NCI-H2029 treated with DMSO at 0.1 percent for 48 hours (cell line): ENCODE measurements at regions not wholly inside any gene's neighbourhood (a gene's known extent, or its start where the extent isn't known, plus 50 kb on each side); places are given as distances from the start of the nearest gene placed in this dataset.

Experiments
- DNase-seq: peaks from one replicate; lab custom pipeline; 2025; lab: John Stamatoyannopoulos, UW

GRCh38 chr1:87437663-87438295 lies 109.1 kb downstream of the LMO4 start:
- DNase-seq: no peak

GRCh38 chr1:87439821-87440220 lies 111.1 kb downstream of the LMO4 start:
- no peak for DNase-seq

- DNase-seq: peak; percentile 94
Measured at GRCh38 chr1:87449348-87449963, 120.8 kb downstream of the LMO4 start.

DNA sequence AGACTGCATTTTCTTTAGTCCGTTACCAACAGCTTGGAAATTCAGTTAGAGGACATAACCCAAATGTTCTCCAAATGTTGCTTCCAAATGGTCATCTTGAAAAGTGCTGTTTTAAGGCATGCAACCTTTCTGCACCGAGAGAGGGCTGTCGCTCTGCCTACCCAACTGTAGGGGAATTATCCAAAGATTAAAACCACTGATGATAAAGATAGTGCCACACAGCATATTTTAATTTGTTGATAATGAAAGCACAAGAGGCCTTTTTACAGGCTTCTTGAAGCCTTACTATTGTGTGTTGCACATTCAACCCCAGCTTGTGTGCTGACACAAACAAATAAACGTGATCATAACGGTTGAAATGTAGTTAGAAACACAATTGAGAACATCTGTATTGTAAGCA lies 121.5 kb downstream of the LMO4 start:
- no peak for DNase-seq

- no peak for DNase-seq
Measured at GRCh38 chr1:87450615-87451209, 122.0 kb downstream of the LMO4 start.

DNA sequence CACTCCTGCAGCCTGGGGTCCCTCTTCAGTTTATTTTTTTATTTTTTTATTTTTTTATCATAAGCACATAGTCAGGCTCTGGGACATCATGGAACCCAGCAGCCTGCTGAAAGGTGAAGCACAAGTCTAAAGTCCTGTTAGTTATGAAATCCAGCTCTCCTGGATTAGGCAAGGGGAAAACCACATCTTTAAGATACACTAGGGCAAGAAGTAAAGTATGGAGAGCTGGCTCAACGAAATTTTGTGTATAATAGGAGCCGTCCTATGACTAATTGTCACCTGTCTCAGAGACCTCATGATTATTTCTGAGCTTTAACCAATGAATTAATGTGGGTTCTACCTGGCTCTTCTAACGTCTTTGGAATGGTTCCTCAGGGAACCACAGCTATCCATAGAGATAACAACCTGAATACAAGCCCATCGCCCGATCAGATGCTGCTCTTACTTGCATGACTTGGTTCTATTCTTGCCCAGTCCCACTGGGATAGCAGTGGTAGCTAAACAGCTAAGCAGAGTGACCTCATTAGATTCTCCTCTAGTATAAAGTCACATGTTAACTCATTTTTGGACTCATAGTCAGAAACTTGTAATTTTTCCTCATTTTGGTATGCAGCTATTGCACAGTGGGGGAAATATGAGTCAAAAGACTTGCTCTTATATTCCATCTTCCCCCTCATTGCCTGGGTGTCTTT lies 122.7 kb downstream of the LMO4 start:
- DNase-seq: no peak

GRCh38 chr1:87452648-87453047 lies 124.0 kb downstream of the LMO4 start:
- no peak for DNase-seq

- DNase-seq: no peak
Measured at GRCh38 chr1:87457408-87457807, 128.7 kb downstream of the LMO4 start.

GRCh38 chr1:87462894-87463293 lies 134.2 kb downstream of the LMO4 start:
- DNase-seq: no peak

GRCh38 chr1:87464022-87464490 lies 135.4 kb downstream of the LMO4 start:
- peak; percentile 48 for DNase-seq

DNA sequence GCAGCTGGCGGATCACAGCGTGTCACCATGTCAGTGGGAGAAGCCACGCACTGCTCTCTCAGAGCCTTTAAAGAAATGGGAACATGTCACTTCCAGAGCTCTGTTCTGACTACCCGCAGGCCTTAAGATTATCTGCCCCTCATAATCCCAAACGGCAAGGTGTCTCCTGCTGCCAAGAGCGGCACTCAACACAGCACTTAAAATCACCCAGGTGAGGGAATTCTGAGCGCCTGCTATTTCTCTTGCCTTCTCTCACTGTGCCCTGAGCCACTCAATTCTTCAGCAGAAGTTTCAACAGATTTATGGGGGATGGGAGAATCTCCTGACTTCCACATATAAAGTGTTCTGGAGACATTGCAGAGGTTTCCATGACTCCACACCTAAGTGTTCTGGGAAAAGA lies 137.9 kb downstream of the LMO4 start:
- DNase-seq: no peak

DNA sequence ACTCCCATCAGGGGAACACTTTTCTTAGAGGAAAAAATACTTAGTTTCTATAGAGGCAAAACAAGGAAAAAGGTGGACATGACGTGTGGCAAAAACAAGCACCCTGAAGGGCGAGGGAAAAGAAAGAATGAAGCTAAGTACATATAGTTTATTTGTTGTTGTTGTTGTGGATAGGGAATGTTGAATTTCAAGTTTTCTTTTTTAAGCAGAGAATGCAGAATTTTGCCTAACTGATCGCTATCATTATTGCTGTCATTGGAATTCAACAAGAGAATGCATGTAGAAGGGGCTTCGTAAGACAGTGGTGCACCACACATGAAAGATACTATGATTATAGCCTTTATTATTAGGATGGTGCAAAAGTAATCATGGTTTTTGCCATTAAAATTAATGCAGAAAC lies 144.0 kb downstream of the LMO4 start:
- DNase-seq: no peak

GRCh38 chr1:87473203-87473661 lies 144.6 kb downstream of the LMO4 start:
- DNase-seq: no peak

DNA sequence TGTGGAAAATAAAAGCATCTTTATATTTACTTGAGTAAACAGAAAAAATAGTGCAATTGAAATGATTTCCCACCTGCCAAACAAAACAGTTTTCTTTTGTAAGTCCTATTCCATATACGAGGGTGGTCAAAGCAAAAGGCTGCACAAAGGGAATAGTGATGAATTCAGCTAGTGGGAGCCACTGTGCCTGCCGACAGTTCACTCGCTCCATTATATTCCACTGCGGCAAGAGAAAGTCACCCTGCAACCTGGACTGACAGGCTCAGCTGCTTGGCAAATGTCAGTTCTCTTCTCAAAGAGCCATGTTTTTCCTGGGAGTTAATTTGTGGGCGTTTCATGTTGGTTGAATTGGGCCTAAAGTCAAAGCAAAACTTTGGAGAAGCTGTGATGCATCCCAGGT lies 145.4 kb downstream of the LMO4 start:
- no peak for DNase-seq

GRCh38 chr1:87478231-87478630 lies 149.6 kb downstream of the LMO4 start:
- DNase-seq: no peak

- no peak for DNase-seq
Measured at GRCh38 chr1:87495147-87495546, 166.5 kb downstream of the LMO4 start.

GRCh38 chr1:87495870-87496269 lies 167.2 kb downstream of the LMO4 start:
- no peak for DNase-seq

- DNase-seq: no peak
Measured at GRCh38 chr1:87497380-87498203, 168.9 kb downstream of the LMO4 start.

- no peak for DNase-seq
Measured at GRCh38 chr1:87501738-87502137, 173.1 kb downstream of the LMO4 start.

GRCh38 chr1:87505391-87505983 lies 176.8 kb downstream of the LMO4 start:
- DNase-seq: no peak

- no peak for DNase-seq
Measured at GRCh38 chr1:87506147-87506546, 177.5 kb downstream of the LMO4 start.
